Upper lobe of left lung (tissue), 4 donors: ENCODE measurements at regions not wholly inside any gene's neighbourhood (a gene's known extent, or its start where the extent isn't known, plus 50 kb on each side); places are given as distances from the start of the nearest gene placed in this dataset.

Source experiments
- POLR2A ChIP-seq, 4 donors: fragments of 450-650 bp; IDR thresholded peaks; one replicate each; pipeline ENCODE4 v1.5.1; 2016 to 2017; ENCODE audit warnings: antibody characterized with exemption in 4 of 4, mild to moderate bottlenecking in 2 of 4
- TF ChIP-seq, protein P1 (sequence below), 6 experiments: fragments of 450-650 bp in 4 of 6; fragments of 200-600 bp in 2 of 6; sonication (generic) in 2 of 6; IDR thresholded peaks; one replicate each; pipeline ENCODE4 v1.5.1; 2016 to 2019; ENCODE audit warnings: antibody characterized with exemption in 6 of 6

DNA sequence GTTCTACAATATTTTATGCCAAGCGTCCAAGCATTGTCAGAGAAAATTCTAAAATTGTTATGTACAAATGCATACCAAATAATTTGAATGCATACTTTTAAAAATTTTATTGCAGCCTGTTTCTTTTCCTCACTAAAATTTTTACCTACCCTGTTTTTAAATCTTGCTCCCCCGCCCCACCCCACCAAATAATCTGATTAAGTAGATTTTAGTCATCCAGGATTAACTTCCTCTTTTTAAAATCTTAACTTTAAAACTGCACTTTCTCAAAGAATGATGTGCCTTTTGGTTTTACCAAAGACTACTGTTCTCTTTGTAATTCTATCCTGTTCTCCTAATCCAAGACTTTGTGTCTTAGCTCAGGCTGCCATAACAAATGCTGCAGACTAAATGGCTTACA lies 269.4 kb upstream of the FN1 start:
- TF ChIP-seq, protein P1, sequence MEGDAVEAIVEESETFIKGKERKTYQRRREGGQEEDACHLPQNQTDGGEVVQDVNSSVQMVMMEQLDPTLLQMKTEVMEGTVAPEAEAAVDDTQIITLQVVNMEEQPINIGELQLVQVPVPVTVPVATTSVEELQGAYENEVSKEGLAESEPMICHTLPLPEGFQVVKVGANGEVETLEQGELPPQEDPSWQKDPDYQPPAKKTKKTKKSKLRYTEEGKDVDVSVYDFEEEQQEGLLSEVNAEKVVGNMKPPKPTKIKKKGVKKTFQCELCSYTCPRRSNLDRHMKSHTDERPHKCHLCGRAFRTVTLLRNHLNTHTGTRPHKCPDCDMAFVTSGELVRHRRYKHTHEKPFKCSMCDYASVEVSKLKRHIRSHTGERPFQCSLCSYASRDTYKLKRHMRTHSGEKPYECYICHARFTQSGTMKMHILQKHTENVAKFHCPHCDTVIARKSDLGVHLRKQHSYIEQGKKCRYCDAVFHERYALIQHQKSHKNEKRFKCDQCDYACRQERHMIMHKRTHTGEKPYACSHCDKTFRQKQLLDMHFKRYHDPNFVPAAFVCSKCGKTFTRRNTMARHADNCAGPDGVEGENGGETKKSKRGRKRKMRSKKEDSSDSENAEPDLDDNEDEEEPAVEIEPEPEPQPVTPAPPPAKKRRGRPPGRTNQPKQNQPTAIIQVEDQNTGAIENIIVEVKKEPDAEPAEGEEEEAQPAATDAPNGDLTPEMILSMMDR (IDR thresholded peaks at IDR 0.05): no peak
- TF ChIP-seq POLR2A (IDR thresholded peaks at IDR 0.05): no peak
